GM21367 (cell line): ENCODE measurements at regions not wholly inside any gene's neighbourhood (a gene's known extent, or its start where the extent isn't known, plus 50 kb on each side); places are given as distances from the start of the nearest gene placed in this dataset.
"Not testable (repeated sequence)": the region's sequence is repeated elsewhere in the genome, so short reads cannot be mapped to it uniquely, and the experiment has no call there.

Experiments used
- ATAC-seq: cut with Tn5 transposase; IDR thresholded peaks from one replicate; pipeline ENCODE4 v1.9.1; 2021; ENCODE audit not compliant: unreplicated experiment

GRCh38 chr9:83140061-83140460, 77.1 kb upstream of the RASEF start:
- ATAC-seq = no peak

GRCh38 chr9:83138422-83139135, 75.6 kb upstream of the RASEF start:
- no peak for ATAC-seq

DNA sequence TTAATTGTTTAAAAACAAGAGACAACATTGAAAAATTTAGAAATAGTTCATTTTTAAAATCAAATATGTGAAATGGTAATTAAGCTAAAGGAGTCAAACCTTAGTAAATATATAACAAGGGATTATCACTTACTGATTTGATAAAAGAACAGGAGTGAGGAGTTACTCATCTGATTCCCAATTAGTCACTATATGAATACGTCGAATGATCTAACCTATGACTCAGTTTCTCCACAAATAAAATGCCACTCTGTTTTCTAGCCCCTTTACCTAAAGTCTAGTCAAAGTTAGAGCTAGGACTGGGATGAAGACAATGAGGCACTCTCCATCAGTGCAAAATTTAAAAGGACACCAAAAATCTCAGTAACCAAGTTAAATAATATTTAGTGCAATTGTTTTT, 70.4 kb upstream of the RASEF start:
- ATAC-seq = no peak

- no peak for ATAC-seq
Observed at GRCh38 chr9:83132768-83133167, 69.8 kb upstream of the RASEF start.

GRCh38 chr9:83130541-83130940, 67.6 kb upstream of the RASEF start:
- no peak for ATAC-seq

DNA sequence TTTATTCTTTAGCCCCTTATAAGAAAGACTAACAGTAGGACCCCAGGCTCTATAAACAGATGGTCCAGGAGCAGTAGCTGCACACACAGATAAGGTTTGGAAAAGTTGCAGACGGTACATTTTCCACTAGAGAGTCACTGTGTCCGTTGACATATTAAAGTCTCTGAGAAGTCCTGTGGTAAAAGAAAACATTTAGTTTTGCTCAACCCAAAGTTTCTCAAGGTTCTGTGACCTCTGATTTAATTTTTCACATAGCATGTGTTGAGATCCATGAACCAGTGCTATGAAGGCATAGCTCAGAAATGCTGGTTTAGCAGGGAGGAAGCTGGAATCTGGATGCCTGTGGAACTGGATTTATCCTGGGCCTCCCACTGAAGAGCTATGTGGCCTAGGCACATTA, 62.7 kb upstream of the RASEF start:
- no peak for ATAC-seq

- no peak for ATAC-seq
Observed at GRCh38 chr9:83119873-83120272, 56.9 kb upstream of the RASEF start.

GRCh38 chr9:83116026-83116425, 53.1 kb upstream of the RASEF start:
- no peak for ATAC-seq

DNA sequence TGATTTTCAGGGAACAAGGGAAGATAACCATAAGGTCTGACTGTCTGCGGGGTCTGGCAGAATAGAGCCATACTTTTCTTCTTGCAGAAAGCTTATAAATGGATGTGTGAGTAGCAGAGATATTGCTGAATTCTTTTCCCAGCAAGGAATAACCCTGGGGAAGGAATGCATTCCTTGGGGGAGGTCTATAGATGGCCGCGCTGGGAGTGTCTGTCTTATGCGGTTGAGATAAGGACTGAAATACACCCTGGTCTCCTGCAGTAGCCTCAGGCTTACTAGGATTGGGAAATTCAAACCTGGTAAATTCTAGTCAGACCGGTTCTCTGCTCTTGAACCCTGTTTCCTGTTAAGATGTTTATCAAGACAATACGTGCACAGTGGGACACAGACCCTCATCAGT, 50.5 kb upstream of the RASEF start:
- not testable (repeated sequence) for ATAC-seq
